MCF 10A (cell line): ENCODE measurements at regions not wholly inside any gene's neighbourhood (a gene's known extent, or its start where the extent isn't known, plus 50 kb on each side); places are given as distances from the start of the nearest gene placed in this dataset.

Source experiments
- BruUV-seq: library from RNA; stranded (reverse); fragments of 400-500 nt; replicated peaks from 2 replicates; lab custom pipeline; 2021; lab: Mats Ljungman, UMichigan
- CTCF ChIA-PET: fragments of 300-600 bp; sonication (Branson Sonifier 250); formaldehyde crosslinking; extraction: SDS; loops from one replicate; lab custom pipeline; 2021; ENCODE audit warnings: antibody characterized with exemption, inconsistent platforms; lab: Yijun Ruan, JAX
- POLR2A ChIA-PET: fragments of 300-600, 350-650 bp; sonication (Branson Sonifier 250); formaldehyde crosslinking; extraction: SDS; loops from one replicate; lab custom pipeline; 2020; ENCODE audit warnings: antibody characterized with exemption, inconsistent platforms; lab: Yijun Ruan, JAX
- DNase-seq: peaks from one replicate; pipeline ENCODE4 v3.0.0-alpha.2; 2018; ENCODE audit not compliant: unreplicated experiment
- H3K27ac Mint-ChIP-seq: one replicate; pipeline ENCODE4 v1.8.0; 2022; ENCODE audit warnings: mild to moderate bottlenecking, low read depth, mixed read lengths; ENCODE audit not compliant: unreplicated experiment
- H3K27me3 Mint-ChIP-seq: one replicate; pipeline ENCODE4 v1.8.0; 2022; ENCODE audit warnings: mixed read lengths; ENCODE audit not compliant: insufficient read depth, unreplicated experiment
- H3K36me3 Mint-ChIP-seq: one replicate; pipeline ENCODE4 v1.8.0; 2022; ENCODE audit warnings: mild to moderate bottlenecking, moderate library complexity, mixed read lengths; ENCODE audit not compliant: insufficient read depth, unreplicated experiment
- H3K4me1 Mint-ChIP-seq: one replicate; pipeline ENCODE4 v1.8.0; 2022; ENCODE audit warnings: mixed read lengths; ENCODE audit not compliant: insufficient read depth, unreplicated experiment
- H3K4me3 Mint-ChIP-seq: one replicate; pipeline ENCODE4 v1.8.0; 2022; ENCODE audit warnings: mild to moderate bottlenecking, moderate library complexity, mixed read lengths; ENCODE audit not compliant: unreplicated experiment
- H3K9me3 Mint-ChIP-seq: one replicate; pipeline ENCODE4 v1.8.0; 2022; ENCODE audit warnings: mixed read lengths; ENCODE audit not compliant: unreplicated experiment
- CTCF ChIP-seq: fragments of 200-600 bp; IDR thresholded peaks from one replicate; pipeline ENCODE4 v1.8.0; 2022; ENCODE audit warnings: antibody characterized with exemption, mild to moderate bottlenecking; ENCODE audit not compliant: unreplicated experiment
- intact Hi-C: fragments of 100-400 bp; cut with micrococcal nuclease; formaldehyde crosslinking; loops from 2 replicates; pipeline ENCODE4 v1.14.1; 2022

GRCh38 chr18:56062931-56063330, 474.9 kb upstream of the TCF4 start:
- intact Hi-C loops, result no loop called here
- TF ChIP-seq CTCF, result no peak
- Mint-ChIP-seq H3K4me1 (no peaks in the 10 kb centered on the region), H3K27ac (no peak overlapping the region), H3K9me3 (no peaks in the 10 kb centered on the region), H3K36me3 (no peaks in the 10 kb centered on the region), H3K27me3 (no peaks in the 10 kb centered on the region), H3K4me3 (no peak overlapping the region)
- ChIA-PET POLR2A (no interaction called here), CTCF (no interaction called here)
- BruUV-seq, result no TSS peak
- no peak for DNase-seq

GRCh38 chr18:56060967-56061541, 473.1 kb upstream of the TCF4 start:
- no peak for TF ChIP-seq CTCF
- POLR2A ChIA-PET, result interaction anchor here (0.6 kb wide), 1 partner anchor 247 kb away, joined by 3 read pairs; no protein-coding TSS in a partner anchor
- no peak overlapping the region for H3K4me3 Mint-ChIP-seq

GRCh38 chr18:56052202-56052601, 464.2 kb upstream of the TCF4 start:
- no peak overlapping the region for H3K4me3 Mint-ChIP-seq
- no peak for TF ChIP-seq CTCF
- H3K9me3 Mint-ChIP-seq, result peaks cover 26% of the 10 kb centered on the region
- POLR2A ChIA-PET, result interaction anchor here (0.5 to 0.6 kb wide), 2 partner anchors 16 to 813 kb away, joined by 3 read pairs; no protein-coding TSS in a partner anchor
- intact Hi-C loops, result no loop called here
- no peak for DNase-seq
- H3K27me3 Mint-ChIP-seq, result no peaks in the 10 kb centered on the region
- no peaks in the 10 kb centered on the region for H3K4me1 Mint-ChIP-seq
- H3K36me3 Mint-ChIP-seq, result no peaks in the 10 kb centered on the region
- CTCF ChIA-PET, result interaction anchor here (0.6 kb wide), 1 partner anchor 28 kb away, joined by 3 read pairs; no protein-coding TSS in a partner anchor
- BruUV-seq, result no TSS peak
- no peak overlapping the region for H3K27ac Mint-ChIP-seq

More at GRCh38 chr18:56060967-56061541, 473.1 kb upstream of the TCF4 start:
- H3K36me3 Mint-ChIP-seq, result no peaks in the 10 kb centered on the region
- DNase-seq, result no peak
- H3K27ac Mint-ChIP-seq, result no peak overlapping the region
- H3K4me1 Mint-ChIP-seq, result no peaks in the 10 kb centered on the region
- H3K27me3 Mint-ChIP-seq, result no peaks in the 10 kb centered on the region
- H3K9me3 Mint-ChIP-seq, result no peaks in the 10 kb centered on the region
- BruUV-seq, result no TSS peak
- CTCF ChIA-PET, result no interaction called here
- intact Hi-C loops, result no loop called here

- Mint-ChIP-seq H3K4me3 (no peak overlapping the region), H3K36me3 (no peaks in the 10 kb centered on the region), H3K27ac (no peak overlapping the region), H3K27me3 (no peaks in the 10 kb centered on the region), H3K9me3 (peaks cover 20% of the 10 kb centered on the region), H3K4me1 (no peaks in the 10 kb centered on the region)
- intact Hi-C loops, result no loop called here
- no TSS peak for BruUV-seq
- DNase-seq, result no peak
- no peak for TF ChIP-seq CTCF
- CTCF ChIA-PET, result interaction anchor here (0.6 to 0.7 kb wide), 3 partner anchors 10 to 679 kb away, joined by 3 read pairs; no protein-coding TSS in a partner anchor
- POLR2A ChIA-PET, result interaction anchor here (1.0 kb wide), 1 partner anchor 16 kb away, joined by 3 read pairs; no protein-coding TSS in a partner anchor
Measured at GRCh38 chr18:56044239-56044638, 456.2 kb upstream of the TCF4 start.
